Stimulated activated naive CD8-positive, alpha-beta T cell treated with anti-CD3 and anti-CD28 coated beads, Interleukin-15, Interleukin-2, amounts not matched to agents 100 ng/mL and 50 ng/mL, for 24 hours (primary cell): ENCODE measurements at regions not wholly inside any gene's neighbourhood (a gene's known extent, or its start where the extent isn't known, plus 50 kb on each side); places are given as distances from the start of the nearest gene placed in this dataset.

Experiments used
- H3K27ac Mint-ChIP-seq: one replicate; pipeline ENCODE4 v1.8.0; 2021; ENCODE audit warnings: mild to moderate bottlenecking, mixed read lengths
- H3K27me3 Mint-ChIP-seq: one replicate; pipeline ENCODE4 v1.8.0; 2021; ENCODE audit warnings: mixed read lengths
- H3K36me3 Mint-ChIP-seq: one replicate; pipeline ENCODE4 v1.8.0; 2021; ENCODE audit warnings: low read depth, mixed read lengths
- H3K4me1 Mint-ChIP-seq: one replicate; pipeline ENCODE4 v1.8.0; 2021; ENCODE audit warnings: low read depth, mixed read lengths
- H3K4me3 Mint-ChIP-seq: one replicate; pipeline ENCODE4 v1.8.0; 2021; ENCODE audit warnings: mild to moderate bottlenecking, mixed read lengths
- H3K9me3 Mint-ChIP-seq: one replicate; pipeline ENCODE4 v1.8.0; 2021; ENCODE audit warnings: mixed read lengths

DNA sequence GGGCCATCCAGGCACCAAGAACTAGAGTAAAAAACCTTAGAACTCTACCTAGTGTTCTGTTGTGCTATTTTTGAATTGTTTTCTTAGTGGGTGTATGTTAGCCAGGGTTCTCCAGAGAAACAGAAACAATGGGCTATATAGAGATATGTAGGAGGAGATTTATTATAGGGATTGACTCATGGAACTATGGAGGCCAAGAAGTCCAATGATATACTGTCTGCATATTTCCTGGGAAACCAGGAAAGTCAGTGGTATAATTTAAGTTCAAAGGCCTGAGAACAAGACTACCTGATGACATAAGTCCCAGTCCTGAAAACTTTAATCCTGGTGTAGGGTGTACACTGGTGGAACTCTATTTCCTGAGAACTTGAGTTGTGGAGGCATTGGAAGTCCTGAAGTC is 108.7 kb upstream of the ACVR1 start:
- H3K9me3 Mint-ChIP-seq: peaks cover 13% of the 10 kb centered on the region
- H3K4me1 Mint-ChIP-seq: no peaks in the 10 kb centered on the region
- no peak overlapping the region for H3K27ac Mint-ChIP-seq
- H3K27me3 Mint-ChIP-seq: peaks cover 11% of the 10 kb centered on the region
- no peak overlapping the region for H3K4me3 Mint-ChIP-seq
- H3K36me3 Mint-ChIP-seq: no peaks in the 10 kb centered on the region

- H3K27ac Mint-ChIP-seq: no peak overlapping the region
- no peak overlapping the region for H3K4me3 Mint-ChIP-seq
- H3K4me1 Mint-ChIP-seq: no peaks in the 10 kb centered on the region
- H3K27me3 Mint-ChIP-seq: no peaks in the 10 kb centered on the region
- H3K36me3 Mint-ChIP-seq: no peaks in the 10 kb centered on the region
- H3K9me3 Mint-ChIP-seq: peaks cover 39% of the 10 kb centered on the region
Measured at GRCh38 chr2:157980020-157980419, 103.9 kb upstream of the ACVR1 start.

GRCh38 chr2:157971702-157972101 is 95.6 kb upstream of the ACVR1 start:
- no peak overlapping the region for H3K4me3 Mint-ChIP-seq

GRCh38 chr2:157967856-157968255 is 91.7 kb upstream of the ACVR1 start:
- Mint-ChIP-seq H3K36me3 (no peaks in the 10 kb centered on the region), H3K9me3 (no peaks in the 10 kb centered on the region), H3K27me3 (no peaks in the 10 kb centered on the region), H3K4me1 (no peaks in the 10 kb centered on the region), H3K27ac (no peak overlapping the region), H3K4me3 (no peak overlapping the region)

More at GRCh38 chr2:157971702-157972101, 95.6 kb upstream of the ACVR1 start:
- Mint-ChIP-seq H3K9me3 (peaks cover 7% of the 10 kb centered on the region), H3K27ac (no peak overlapping the region), H3K36me3 (no peaks in the 10 kb centered on the region), H3K4me1 (no peaks in the 10 kb centered on the region), H3K27me3 (no peaks in the 10 kb centered on the region)

- H3K27me3 Mint-ChIP-seq: no peaks in the 10 kb centered on the region
- no peak overlapping the region for H3K4me3 Mint-ChIP-seq
- H3K36me3 Mint-ChIP-seq: no peaks in the 10 kb centered on the region
- no peak overlapping the region for H3K27ac Mint-ChIP-seq
- peaks cover 16% of the 10 kb centered on the region for H3K9me3 Mint-ChIP-seq
- H3K4me1 Mint-ChIP-seq: no peaks in the 10 kb centered on the region
Measured at GRCh38 chr2:157959249-157959648, 83.1 kb upstream of the ACVR1 start.

- Mint-ChIP-seq H3K4me3 (no peak overlapping the region), H3K27ac (no peak overlapping the region), H3K4me1 (no peaks in the 10 kb centered on the region), H3K36me3 (no peaks in the 10 kb centered on the region), H3K27me3 (no peaks in the 10 kb centered on the region), H3K9me3 (peaks cover 16% of the 10 kb centered on the region)
Measured at GRCh38 chr2:157957596-157957995, 81.5 kb upstream of the ACVR1 start.

DNA sequence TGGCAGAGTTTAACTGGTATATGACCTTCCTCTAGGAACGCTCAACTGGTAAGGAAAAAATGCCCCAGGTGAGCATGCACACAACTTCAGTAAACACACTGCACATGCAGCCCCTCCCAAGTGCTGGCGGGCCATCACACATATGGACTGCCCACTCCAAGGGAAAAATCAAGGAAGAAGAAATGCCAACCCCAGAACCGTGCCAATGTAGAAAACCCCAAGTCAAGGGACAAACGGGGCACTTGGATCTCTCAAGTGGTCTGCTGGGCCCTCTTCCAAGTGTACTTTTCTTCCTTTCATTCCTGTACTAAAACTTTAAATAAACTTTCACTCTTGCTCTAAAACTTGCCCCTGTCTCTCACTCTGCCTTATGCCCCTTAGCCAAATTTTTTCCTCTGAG is 76.4 kb upstream of the ACVR1 start:
- H3K27ac Mint-ChIP-seq: peak overlapping the region; percentile 12
- no peaks in the 10 kb centered on the region for H3K4me1 Mint-ChIP-seq
- no peak overlapping the region for H3K4me3 Mint-ChIP-seq
- peaks cover 10% of the 10 kb centered on the region for H3K9me3 Mint-ChIP-seq
- no peaks in the 10 kb centered on the region for H3K36me3 Mint-ChIP-seq
- H3K27me3 Mint-ChIP-seq: no peaks in the 10 kb centered on the region

DNA sequence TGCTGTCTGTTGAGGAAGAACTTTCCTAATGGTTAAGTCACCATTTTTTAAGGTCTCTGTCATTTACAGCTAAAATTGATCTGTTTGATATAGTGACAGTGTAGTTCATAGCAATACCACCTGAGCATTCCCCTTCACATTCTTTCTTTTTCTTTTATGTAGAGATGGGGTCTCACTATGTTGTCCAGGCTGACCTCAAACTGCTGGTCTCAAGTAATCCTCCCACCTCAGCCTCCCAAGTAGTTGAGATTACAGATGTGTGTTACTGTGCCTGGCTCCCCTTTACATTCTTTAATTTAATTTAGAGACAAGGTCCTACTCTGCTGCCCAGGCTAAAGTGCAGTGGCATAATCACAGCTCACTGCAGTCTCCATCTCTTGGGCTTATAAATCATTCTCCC is 72.7 kb upstream of the ACVR1 start:
- no peaks in the 10 kb centered on the region for H3K4me1 Mint-ChIP-seq
- H3K27me3 Mint-ChIP-seq: no peaks in the 10 kb centered on the region
- no peak overlapping the region for H3K27ac Mint-ChIP-seq
- H3K4me3 Mint-ChIP-seq: no peak overlapping the region
- no peaks in the 10 kb centered on the region for H3K36me3 Mint-ChIP-seq
- H3K9me3 Mint-ChIP-seq: no peaks in the 10 kb centered on the region

DNA sequence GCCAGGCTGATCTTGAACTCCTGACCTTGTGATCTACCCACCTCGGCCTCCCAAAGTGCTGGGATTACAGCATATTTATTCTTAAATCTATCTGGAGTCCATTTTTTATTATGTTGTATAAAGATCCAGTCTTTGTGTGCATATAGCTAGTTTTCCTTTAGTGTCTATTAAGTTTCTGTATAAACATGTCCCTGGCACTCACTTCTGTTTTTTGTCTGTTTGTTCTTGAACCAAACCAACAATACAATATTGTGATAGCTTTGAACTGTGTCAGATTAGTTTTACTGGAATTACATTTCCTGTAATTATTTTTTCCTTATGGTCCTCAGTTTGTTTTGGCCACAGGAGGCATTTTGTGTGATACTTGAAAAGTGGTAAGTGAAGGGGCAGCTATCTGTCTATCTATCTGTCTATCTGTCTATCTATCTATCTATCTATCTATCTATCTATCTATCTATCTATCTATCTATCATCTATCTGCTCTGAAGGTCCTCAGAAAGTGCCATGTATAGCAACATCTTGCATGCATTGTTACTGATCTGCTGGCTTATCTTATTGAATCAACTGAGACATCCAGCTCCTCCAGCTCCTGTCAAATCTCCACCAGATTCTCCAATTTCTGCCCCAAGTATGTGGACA is 70.9 kb upstream of the ACVR1 start:
- Mint-ChIP-seq H3K27ac (no peak overlapping the region), H3K4me1 (no peaks in the 10 kb centered on the region), H3K4me3 (no peak overlapping the region), H3K36me3 (no peaks in the 10 kb centered on the region), H3K9me3 (no peaks in the 10 kb centered on the region), H3K27me3 (no peaks in the 10 kb centered on the region)

DNA sequence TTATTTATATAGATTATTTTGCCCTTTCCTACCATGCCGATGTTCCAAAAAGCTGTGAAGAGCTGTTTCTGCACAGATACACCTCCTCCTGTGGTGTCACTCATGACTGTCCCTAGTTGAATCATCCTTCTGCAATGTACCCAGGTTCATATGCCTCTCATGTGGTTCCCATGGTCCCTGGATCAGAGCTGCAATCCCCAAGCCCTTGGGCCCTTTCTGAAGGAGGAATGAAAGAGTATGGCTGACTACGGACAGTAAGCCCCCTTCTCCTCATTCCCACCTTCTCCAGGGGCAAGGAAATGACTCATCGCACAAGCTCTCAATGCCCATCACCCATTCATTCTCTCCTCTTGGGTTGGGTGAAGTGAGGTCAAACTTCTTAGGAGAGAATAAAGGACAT is 63.9 kb upstream of the ACVR1 start:
- Mint-ChIP-seq H3K36me3 (no peaks in the 10 kb centered on the region), H3K27me3 (no peaks in the 10 kb centered on the region), H3K4me1 (no peaks in the 10 kb centered on the region), H3K27ac (no peak overlapping the region), H3K4me3 (no peak overlapping the region), H3K9me3 (no peaks in the 10 kb centered on the region)

DNA sequence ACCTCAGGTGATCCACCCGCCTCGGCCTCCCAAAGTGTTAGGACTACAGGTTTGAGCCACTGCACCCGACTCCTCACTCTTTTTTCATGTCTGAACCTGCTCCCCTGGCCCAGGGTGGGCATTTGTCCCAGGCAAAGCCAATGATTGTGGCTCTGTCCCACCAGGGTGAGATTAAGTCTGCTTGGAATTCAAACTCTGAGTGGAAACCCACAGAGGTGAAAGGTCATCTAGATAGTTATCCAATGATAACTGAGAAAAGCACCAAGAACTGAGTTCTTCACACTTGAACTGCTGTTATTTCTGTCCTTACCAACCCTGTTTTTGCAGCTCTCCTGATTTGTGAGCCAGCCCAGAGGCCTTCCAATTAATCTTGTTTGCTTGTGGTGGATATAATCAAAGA is 62.4 kb upstream of the ACVR1 start:
- Mint-ChIP-seq H3K4me1 (no peaks in the 10 kb centered on the region), H3K27me3 (no peaks in the 10 kb centered on the region), H3K36me3 (no peaks in the 10 kb centered on the region), H3K27ac (no peak overlapping the region), H3K4me3 (no peak overlapping the region), H3K9me3 (no peaks in the 10 kb centered on the region)

GRCh38 chr2:157936406-157936805 is 60.3 kb upstream of the ACVR1 start:
- no peak overlapping the region for H3K27ac Mint-ChIP-seq
- no peaks in the 10 kb centered on the region for H3K27me3 Mint-ChIP-seq
- no peaks in the 10 kb centered on the region for H3K9me3 Mint-ChIP-seq
- H3K4me1 Mint-ChIP-seq: no peaks in the 10 kb centered on the region
- no peak overlapping the region for H3K4me3 Mint-ChIP-seq
- no peaks in the 10 kb centered on the region for H3K36me3 Mint-ChIP-seq

DNA sequence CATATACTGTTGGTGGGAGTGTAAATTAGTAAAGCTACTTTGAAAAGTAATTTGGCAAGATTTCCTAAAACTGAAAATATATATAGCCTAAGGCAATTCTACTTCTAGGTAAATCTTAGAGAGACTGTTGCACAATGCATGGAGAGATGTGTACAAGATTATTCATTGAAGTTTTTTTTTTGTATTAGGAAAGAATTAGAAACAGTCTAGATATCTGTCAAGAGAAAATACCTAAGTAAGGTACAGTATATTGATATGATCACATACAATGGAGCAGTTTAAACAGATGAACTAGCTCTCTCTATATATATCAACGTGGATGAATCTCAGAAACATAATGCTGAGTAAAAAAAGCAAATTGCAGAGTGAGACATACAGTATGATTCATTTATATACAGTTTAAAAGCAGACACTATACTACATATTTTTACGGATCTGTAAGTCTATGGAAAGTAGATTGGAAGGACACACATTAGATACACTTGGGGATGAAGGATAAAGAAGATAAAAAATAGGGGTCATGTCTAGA is 59.3 kb upstream of the ACVR1 start:
- H3K36me3 Mint-ChIP-seq: no peaks in the 10 kb centered on the region
- H3K4me1 Mint-ChIP-seq: no peaks in the 10 kb centered on the region
- no peaks in the 10 kb centered on the region for H3K27me3 Mint-ChIP-seq
- no peak overlapping the region for H3K27ac Mint-ChIP-seq
- no peak overlapping the region for H3K4me3 Mint-ChIP-seq
- H3K9me3 Mint-ChIP-seq: no peaks in the 10 kb centered on the region

- Mint-ChIP-seq H3K27ac (no peak overlapping the region), H3K4me3 (no peak overlapping the region), H3K4me1 (no peaks in the 10 kb centered on the region), H3K27me3 (no peaks in the 10 kb centered on the region), H3K9me3 (no peaks in the 10 kb centered on the region), H3K36me3 (no peaks in the 10 kb centered on the region)
Measured at GRCh38 chr2:157934684-157935377, 58.7 kb upstream of the ACVR1 start.

DNA sequence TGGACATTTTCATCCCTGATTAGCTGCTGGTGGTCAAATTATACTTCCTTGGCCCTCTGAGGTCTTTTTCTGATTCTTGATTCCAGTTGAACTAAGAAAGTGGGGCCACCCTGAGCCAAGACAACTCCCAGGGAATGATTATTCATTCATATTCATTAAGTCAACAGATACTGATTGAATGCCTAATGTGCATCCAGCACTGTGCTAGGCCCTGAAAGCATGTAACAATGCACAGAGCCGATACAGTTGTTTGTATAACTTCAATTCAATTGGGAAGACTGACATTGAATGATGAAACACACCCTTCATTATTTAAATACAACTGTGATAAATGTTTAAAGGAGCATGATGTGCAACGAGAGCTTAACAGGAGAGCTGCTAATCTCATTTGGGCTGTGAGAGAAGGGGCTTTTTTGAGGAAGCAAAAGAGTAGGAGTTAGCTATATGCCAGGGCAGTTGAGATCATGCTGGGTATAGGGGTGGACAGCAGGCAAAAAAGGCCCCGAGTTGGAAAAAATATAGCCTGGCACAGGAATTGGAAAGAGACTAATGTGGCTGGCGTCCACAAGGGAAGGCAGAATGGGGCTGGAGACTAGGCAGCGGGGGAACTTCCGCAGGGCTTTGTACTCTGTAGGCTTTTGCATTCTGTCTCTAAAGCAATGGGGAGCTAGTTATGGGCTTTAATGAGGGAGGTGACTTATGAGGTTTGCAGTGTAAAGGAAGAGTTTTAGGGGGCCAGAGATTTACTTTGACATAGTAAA is 57.2 kb upstream of the ACVR1 start:
- H3K4me1 Mint-ChIP-seq: no peaks in the 10 kb centered on the region
- H3K27ac Mint-ChIP-seq: no peak overlapping the region
- H3K9me3 Mint-ChIP-seq: no peaks in the 10 kb centered on the region
- H3K4me3 Mint-ChIP-seq: no peak overlapping the region
- H3K27me3 Mint-ChIP-seq: no peaks in the 10 kb centered on the region
- no peaks in the 10 kb centered on the region for H3K36me3 Mint-ChIP-seq
